K562 (cell line): ENCODE measurements at regions not wholly inside any gene's neighbourhood (a gene's known extent, or its start where the extent isn't known, plus 50 kb on each side); places are given as distances from the start of the nearest gene placed in this dataset.

Experiments
- CHD4 ChIP-seq: fragments of 200-600 bp; sonication (generic); IDR thresholded peaks from 3 replicates; pipeline ENCODE4 v1.6.1; 2012; ENCODE audit warnings: low read depth, mild to moderate bottlenecking, mixed read lengths, low read length, inconsistent platforms; ENCODE audit not compliant: insufficient read depth, insufficient replicate concordance, poor library complexity, severe bottlenecking
- CTCF ChIP-seq, 3 experiments: IDR thresholded peaks in 2 of 3; conservative IDR thresholded peaks in 1 of 3; 2 replicates each; pipeline ENCODE4 v1.5.1; 2011 to 2012; ENCODE audit warnings: low read length in 3 of 3, mild to moderate bottlenecking in 3 of 3, control low read depth in 2 of 3, improper control_type of control experiment in 1 of 3, inconsistent platforms in 1 of 3, low read depth in 1 of 3, mixed read lengths in 1 of 3, moderate library complexity in 1 of 3; ENCODE audit not compliant: insufficient read depth in 2 of 3
- REST ChIP-seq, 2 experiments: fragments of 450-650 bp; formaldehyde crosslinking in 1 of 2; IDR thresholded peaks; 2 replicates each; pipeline versions ENCODE4 v1.4.0 to v1.6.1; 2014 to 2020; ENCODE audit warnings: mild to moderate bottlenecking in 2 of 2, borderline replicate concordance in 1 of 2, low read depth in 1 of 2
- SREBF1 ChIP-seq: fragments of 150-350 bp; IDR thresholded peaks from 2 replicates; pipeline ENCODE4 v1.6.1; 2014; ENCODE audit warnings: antibody characterized with exemption, low read depth, low read length, borderline replicate concordance
- TBP ChIP-seq: optimal IDR thresholded peaks from 2 replicates; pipeline ENCODE3; 2011; ENCODE audit warnings: low read depth, low read length, improper control_type of control experiment
- TEAD2 ChIP-seq: fragments of 450-650 bp; IDR thresholded peaks from 2 replicates; pipeline ENCODE4 v1.6.1; 2016; ENCODE audit warnings: missing genetic modification characterization, control low read depth, missing compliant biosample characterization
- ZNF324 ChIP-seq: fragments of 250-450 bp; sonication (Bioruptor Pico); IDR thresholded peaks from 2 replicates; pipeline ENCODE4 v1.4.0; 2020; ENCODE audit warnings: mild to moderate bottlenecking
- ZNF431 ChIP-seq: sonication (generic); formaldehyde crosslinking; IDR thresholded peaks from 2 replicates; pipeline ENCODE4 v1.8.0; 2022; ENCODE audit warnings: mild to moderate bottlenecking, missing genetic modification reagents
- ZNF589 ChIP-seq: fragments of 200-800 bp; sonication (Bioruptor generic); IDR thresholded peaks from 2 replicates; pipeline ENCODE4 v1.6.1; 2016; ENCODE audit warnings: low read depth, missing genetic modification characterization, missing compliant biosample characterization
- ZNF609 ChIP-seq: sonication (generic); formaldehyde crosslinking; IDR thresholded peaks from 2 replicates; pipeline ENCODE4 v1.8.1; 2023; ENCODE audit warnings: missing genetic modification reagents, mild to moderate bottlenecking, borderline replicate concordance

- TF ChIP-seq ZNF609 (CRISPR knock-in tag): no peak
- no peak for TF ChIP-seq TBP
- no peak for TF ChIP-seq REST (IDR thresholded peaks at IDR 0.05; ENCODE audit: borderline replicate concordance)
- no peak for TF ChIP-seq REST (CRISPR knock-in tag; IDR thresholded peaks at IDR 0.05; ENCODE audit: low read depth)
- TF ChIP-seq CTCF (IDR thresholded peaks at IDR 0.05 in 2 of 3, conservative IDR thresholded peaks at IDR 0.05 in 1 of 3; ENCODE audit: insufficient read depth in 2 of 3, low read depth in 1 of 3, low read length in 3 of 3): no peak
- no peak for TF ChIP-seq TEAD2
- TF ChIP-seq ZNF431 (CRISPR knock-in tag): no peak
- no peak for TF ChIP-seq SREBF1
- TF ChIP-seq CHD4: no peak
- TF ChIP-seq ZNF589 (CRISPR knock-in tag): no peak
- TF ChIP-seq ZNF324 (CRISPR knock-in tag): no peak
These were observed 292.5 kb downstream of the ZPLD1 start for GRCh38 chr3:102727340-102727739.
